IMR-90 (cell line): ENCODE measurements at regions not wholly inside any gene's neighbourhood (a gene's known extent, or its start where the extent isn't known, plus 50 kb on each side); places are given as distances from the start of the nearest gene placed in this dataset.

ENCODE experiments used
- ATAC-seq: fragments of 200-7000 bp; cut with Tn5 transposase; 2 replicates; pipeline ENCODE4 v1.9.1; 2020; ENCODE audit warnings: low read depth, mild to moderate bottlenecking, moderate library complexity
- BruUV-seq: library from RNA; stranded (reverse); fragments of 400-500 nt; replicated peaks from 2 replicates; lab custom pipeline; 2021; lab: Mats Ljungman, UMichigan
- CTCF ChIA-PET: fragments of 300-600 bp; formaldehyde crosslinking; extraction: SDS; loops from one replicate; lab custom pipeline; 2021; ENCODE audit warnings: antibody characterized with exemption; lab: Yijun Ruan, JAX
- POLR2A ChIA-PET: fragments of 300-600 bp; sonication (Branson Sonifier 250); formaldehyde crosslinking; loops from one replicate; lab custom pipeline; 2022; ENCODE audit warnings: antibody characterized with exemption; ENCODE audit not compliant: unreplicated experiment; lab: Charles Lee
- DNase-seq: peaks from one replicate; pipeline ENCODE4 v3.0.0; 2013
- H2AFZ ChIP-seq: replicated peaks from 2 replicates; pipeline ENCODE3; 2013; ENCODE audit warnings: low read length, mild to moderate bottlenecking; ENCODE audit not compliant: poor library complexity
- H2AK5ac ChIP-seq: 2 replicates; pipeline ENCODE4 v1.6.1; 2013; ENCODE audit warnings: low read depth, low read length, inconsistent platforms
- H2AK9ac ChIP-seq: replicated peaks from 2 replicates; pipeline ENCODE3; 2013; ENCODE audit warnings: mild to moderate bottlenecking, low read depth, low read length, moderate library complexity; ENCODE audit not compliant: poor library complexity
- H2BK120ac ChIP-seq: 2 replicates; pipeline ENCODE4 v1.6.1; 2013; ENCODE audit warnings: low read depth, low read length, inconsistent platforms
- H2BK15ac ChIP-seq: 3 replicates; pipeline ENCODE4 v1.6.1; 2013; ENCODE audit warnings: low read depth, low read length, inconsistent platforms
- H2BK20ac ChIP-seq: 2 replicates; pipeline ENCODE4 v1.6.1; 2013; ENCODE audit warnings: low read depth, mild to moderate bottlenecking, inconsistent platforms, low read length, moderate library complexity
- H2BK5ac ChIP-seq: 2 replicates; pipeline ENCODE4 v1.6.1; 2013; ENCODE audit warnings: mild to moderate bottlenecking, low read depth, low read length, inconsistent platforms; ENCODE audit not compliant: poor library complexity, severe bottlenecking
- H3K14ac ChIP-seq: replicated peaks from 2 replicates; pipeline ENCODE4 v1.6.1; 2013; ENCODE audit warnings: low read depth, low read length, inconsistent platforms
- H3K18ac ChIP-seq: 2 replicates; pipeline ENCODE4 v1.6.1; 2013; ENCODE audit warnings: low read depth, low read length, control low read depth
- H3K23ac ChIP-seq: 2 replicates; pipeline ENCODE4 v1.6.1; 2013; ENCODE audit warnings: low read depth, low read length, inconsistent platforms
- H3K27ac ChIP-seq: 2 replicates; pipeline ENCODE4 v1.5.1; 2013; ENCODE audit warnings: mild to moderate bottlenecking, control low read depth, low read length; ENCODE audit not compliant: insufficient read depth
- H3K27me3 ChIP-seq: 2 replicates; pipeline ENCODE4 v1.6.1; 2013; ENCODE audit warnings: low read length; ENCODE audit not compliant: control insufficient read depth, insufficient read depth
- H3K36me3 ChIP-seq: 2 replicates; pipeline ENCODE4 v1.6.1; 2013; ENCODE audit warnings: low read length, mixed read lengths; ENCODE audit not compliant: control insufficient read depth, insufficient read depth
- H3K4ac ChIP-seq: 2 replicates; pipeline ENCODE4 v1.6.1; 2013; ENCODE audit warnings: low read depth, low read length, inconsistent platforms
- H3K4me1 ChIP-seq: 2 replicates; pipeline ENCODE4 v1.6.1; 2013; ENCODE audit warnings: low read length, mixed read lengths; ENCODE audit not compliant: control insufficient read depth, insufficient read depth
- H3K4me2 ChIP-seq: 2 replicates; pipeline ENCODE4 v1.6.1; 2013; ENCODE audit warnings: low read depth, mild to moderate bottlenecking, control low read depth, low read length, moderate library complexity
- H3K4me3 ChIP-seq: 2 replicates; pipeline ENCODE4 v1.5.1; 2013; ENCODE audit warnings: low read depth, mild to moderate bottlenecking, control low read depth, low read length, moderate library complexity; ENCODE audit not compliant: insufficient read depth
- H3K56ac ChIP-seq: 2 replicates; pipeline ENCODE4 v1.6.1; 2013; ENCODE audit warnings: low read length, inconsistent platforms; ENCODE audit not compliant: insufficient read depth; ENCODE audit errors: extremely low read depth
- H3K79me1 ChIP-seq, 2 experiments: 2 replicates each; pipeline ENCODE4 v1.6.1; 2013; ENCODE audit warnings: low read length in 2 of 2, inconsistent platforms in 1 of 2, low read depth in 1 of 2
- H3K9ac ChIP-seq: 2 replicates; pipeline ENCODE4 v1.6.1; 2013; ENCODE audit warnings: low read depth, low read length, control low read depth
- H3K9me1 ChIP-seq: 2 replicates; pipeline ENCODE4 v1.6.1; 2013; ENCODE audit warnings: low read length, inconsistent platforms; ENCODE audit not compliant: insufficient read depth
- H3K9me3 ChIP-seq: 2 replicates; pipeline ENCODE4 v1.6.1; 2013; ENCODE audit warnings: low read length; ENCODE audit not compliant: control insufficient read depth, insufficient read depth
- H4K20me1 ChIP-seq: 2 replicates; pipeline ENCODE4 v1.6.1; 2013; ENCODE audit warnings: low read length, inconsistent platforms; ENCODE audit not compliant: insufficient read depth
- H4K5ac ChIP-seq: 2 replicates; pipeline ENCODE4 v1.6.1; 2013; ENCODE audit warnings: mild to moderate bottlenecking, low read depth, low read length, control low read depth
- H4K8ac ChIP-seq, 2 experiments: 2 replicates each; pipeline ENCODE4 v1.6.1; 2013; ENCODE audit warnings: low read depth in 2 of 2, low read length in 2 of 2, control low read depth in 1 of 2, inconsistent platforms in 1 of 2
- H4K91ac ChIP-seq: 2 replicates; pipeline ENCODE4 v1.6.1; 2013; ENCODE audit warnings: low read depth, low read length, inconsistent platforms; ENCODE audit not compliant: insufficient read depth
- BHLHE40 ChIP-seq: fragments of 150-350 bp; IDR thresholded peaks from 2 replicates; pipeline ENCODE4 v1.6.1; 2016; ENCODE audit warnings: mild to moderate bottlenecking, low read depth, low read length
- CEBPB ChIP-seq: IDR thresholded peaks from 2 replicates; pipeline ENCODE4 v1.6.1; 2012; ENCODE audit warnings: low read depth, low read length, improper control_type of control experiment
- FOS ChIP-seq: fragments of 150-350 bp; IDR thresholded peaks from 2 replicates; pipeline ENCODE4 v1.6.1; 2016; ENCODE audit warnings: low read depth, low read length
- MAFK ChIP-seq: IDR thresholded peaks from 2 replicates; pipeline ENCODE4 v1.6.1; 2012; ENCODE audit warnings: low read depth, low read length, improper control_type of control experiment
- MAZ ChIP-seq: IDR thresholded peaks from 2 replicates; pipeline ENCODE4 v1.6.1; 2012; ENCODE audit warnings: low read depth, mild to moderate bottlenecking, low read length, improper control_type of control experiment, moderate library complexity, borderline replicate concordance
- MXI1 ChIP-seq: IDR thresholded peaks from 2 replicates; pipeline ENCODE4 v1.6.1; 2012; ENCODE audit warnings: low read depth, mild to moderate bottlenecking, low read length, moderate library complexity, borderline replicate concordance
- POLR2A ChIP-seq: IDR thresholded peaks from 2 replicates; pipeline ENCODE4 v1.6.1; 2012; ENCODE audit warnings: mild to moderate bottlenecking, low read depth, low read length
- RAD21 ChIP-seq: IDR thresholded peaks from 2 replicates; pipeline ENCODE4 v1.6.1; 2012; ENCODE audit warnings: low read length, improper control_type of control experiment
- RCOR1 ChIP-seq: IDR thresholded peaks from 2 replicates; pipeline ENCODE4 v1.6.1; 2012; ENCODE audit warnings: mild to moderate bottlenecking, low read length, improper control_type of control experiment; ENCODE audit not compliant: insufficient replicate concordance
- RFX5 ChIP-seq: IDR thresholded peaks from 2 replicates; pipeline ENCODE4 v1.8.0; 2012; ENCODE audit warnings: low read depth, mild to moderate bottlenecking, low read length, moderate library complexity
- SMC3 ChIP-seq: fragments of 150-350 bp; IDR thresholded peaks from 2 replicates; pipeline ENCODE4 v1.6.1; 2016; ENCODE audit warnings: low read depth, mild to moderate bottlenecking, antibody characterized with exemption, low read length, moderate library complexity
- WGBS, 2 experiments: methylation state at CpG; one replicate each; pipeline versions ENCODE4 v1.1.5 to v1.1.7; 2013; ENCODE audit warnings: missing lambda C conversion rate in 2 of 2; ENCODE audit not compliant: insufficient read length in 1 of 2; ENCODE audit errors: extremely low coverage in 2 of 2; 5-methylcytosine and 5-hydroxymethylcytosine counted together
- dilution Hi-C: fragments of 300-500 bp; cut with HindIII; formaldehyde crosslinking; loops from one replicate; pipeline ENCODE4 v1.14.3; 2018; ENCODE audit warnings: low sequenced_read_pairs; ENCODE audit not compliant: unreplicated experiment
- in situ Hi-C: fragments of 300-500 bp; cut with MboI; formaldehyde crosslinking; loops from 3 replicates; pipeline ENCODE4 v1.14.3; 2019; ENCODE audit warnings: low sequenced_read_pairs, inconsistent platforms, mixed read lengths
- intact Hi-C: fragments of 100-400 bp; cut with micrococcal nuclease; formaldehyde crosslinking; loops from 2 replicates; pipeline ENCODE4 v1.10.0; 2022
- TF ChIP-seq, protein P1 (sequence below): fragments of 150-350 bp; IDR thresholded peaks from 2 replicates; pipeline ENCODE4 v1.6.1; 2017; ENCODE audit warnings: mild to moderate bottlenecking, antibody characterized with exemption, low read length, low read depth

DNA sequence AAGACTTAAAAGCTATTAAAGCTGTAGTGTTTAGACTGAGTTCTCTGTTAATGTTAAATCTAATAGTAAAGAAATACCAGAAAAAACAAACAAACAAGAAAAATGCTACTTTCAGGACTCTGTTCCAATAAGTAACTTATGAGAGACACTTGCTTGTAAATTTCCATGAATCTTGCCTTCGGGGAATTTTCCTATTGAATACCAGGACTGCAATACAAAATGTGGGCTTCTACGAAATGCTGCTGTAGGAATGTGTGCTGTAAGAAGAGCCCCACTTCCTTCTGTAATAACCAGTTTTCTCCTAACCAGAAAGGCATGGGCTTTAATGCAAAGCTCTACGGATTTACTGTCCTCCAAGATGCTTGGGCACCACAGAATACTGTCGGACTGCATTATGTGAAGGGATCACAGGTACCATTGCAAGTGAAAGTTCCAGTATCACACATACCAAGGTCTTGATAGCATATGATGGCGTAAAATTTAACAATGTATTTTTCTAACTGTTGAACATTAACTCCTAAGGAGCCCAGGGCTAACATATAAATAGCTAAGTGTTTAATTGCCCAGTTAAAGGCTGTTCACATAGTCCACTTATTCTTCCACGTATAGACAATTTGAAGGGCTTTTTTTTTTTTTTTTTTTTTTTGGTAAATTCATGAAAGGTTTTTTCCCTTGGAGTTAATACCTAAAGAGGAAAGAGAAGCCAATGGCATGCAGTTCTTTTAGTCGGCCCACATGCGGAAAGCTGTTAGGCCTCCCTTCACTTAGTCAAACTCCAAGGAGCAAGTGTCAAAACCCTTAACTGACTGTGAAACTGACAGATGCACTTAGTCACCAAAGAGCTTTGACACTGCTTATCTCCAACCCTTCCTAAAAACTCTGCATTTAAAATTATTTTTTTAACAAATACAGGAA is 564.0 kb upstream of the POU3F3 start:
- Histone ChIP-seq H3K9ac (no peak overlapping the region), H4K8ac (no peak overlapping the region), H4K91ac (no peak overlapping the region), H3K27me3 (no peaks in the 10 kb centered on the region), H3K79me1 (no peaks in the 10 kb centered on the region), H3K4me1 (no peaks in the 10 kb centered on the region), H3K14ac (no peak overlapping the region), H2BK5ac (no peak overlapping the region), H2BK20ac (no peak overlapping the region), H3K36me3 (no peaks in the 10 kb centered on the region), H3K9me3 (peaks cover 6% of the 10 kb centered on the region; the same call in 1 of the 2 replicates), H3K4ac (no peak overlapping the region), H3K27ac (no peak overlapping the region), H2BK120ac (no peak overlapping the region), H2BK15ac (no peak overlapping the region), H3K23ac (no peak overlapping the region), H3K9me1 (no peaks in the 10 kb centered on the region), H4K5ac (no peak overlapping the region), H2AFZ (no peak overlapping the region), H3K4me3 (no peak overlapping the region), H3K4me2 (no peak overlapping the region), H2AK5ac (no peak overlapping the region), H4K20me1 (no peaks in the 10 kb centered on the region), H3K18ac (no peak overlapping the region), H3K56ac (no peak overlapping the region), H2AK9ac (no peak overlapping the region)
- CTCF ChIA-PET = no interaction called here
- ATAC-seq = no peak
- POLR2A ChIA-PET = no interaction called here
- no TSS peak for BruUV-seq
- dilution Hi-C loops = no loop called here
- no CpG with 5 or more reads among the region's 8 CpGs for WGBS, 2 experiments
- TF ChIP-seq, protein P1, sequence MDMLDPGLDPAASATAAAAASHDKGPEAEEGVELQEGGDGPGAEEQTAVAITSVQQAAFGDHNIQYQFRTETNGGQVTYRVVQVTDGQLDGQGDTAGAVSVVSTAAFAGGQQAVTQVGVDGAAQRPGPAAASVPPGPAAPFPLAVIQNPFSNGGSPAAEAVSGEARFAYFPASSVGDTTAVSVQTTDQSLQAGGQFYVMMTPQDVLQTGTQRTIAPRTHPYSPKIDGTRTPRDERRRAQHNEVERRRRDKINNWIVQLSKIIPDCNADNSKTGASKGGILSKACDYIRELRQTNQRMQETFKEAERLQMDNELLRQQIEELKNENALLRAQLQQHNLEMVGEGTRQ = no peak
- TF ChIP-seq RCOR1 (no peak), MAZ (no peak), SMC3 (no peak), RFX5 (no peak), FOS (no peak), POLR2A (no peak), CEBPB (no peak), MXI1 (no peak), MAFK (no peak), BHLHE40 (no peak), RAD21 (no peak)
- intact Hi-C loops = no loop called here
- in situ Hi-C loops = no loop called here
- no peak for DNase-seq
